ENCODE measurements at regions not wholly inside any gene's neighbourhood (a gene's known extent, or its start where the extent isn't known, plus 50 kb on each side); places are given as distances from the start of the nearest gene placed in this dataset.
A peak's percentile ranks its signal among the peaks of the same experiment; 100 is the strongest.

- no peaks in the 10 kb centered on the region for H3K27me3 Mint-ChIP-seq (ENCODE audit: low read depth)
Observed at GRCh38 chr16:66193543-66194229, 172.8 kb upstream of the CDH5 start.

GRCh38 chr16:66190411-66190810 lies 176.1 kb upstream of the CDH5 start:
- no peak overlapping the region for H3K27ac Mint-ChIP-seq
- TF ChIP-seq, protein P1, sequence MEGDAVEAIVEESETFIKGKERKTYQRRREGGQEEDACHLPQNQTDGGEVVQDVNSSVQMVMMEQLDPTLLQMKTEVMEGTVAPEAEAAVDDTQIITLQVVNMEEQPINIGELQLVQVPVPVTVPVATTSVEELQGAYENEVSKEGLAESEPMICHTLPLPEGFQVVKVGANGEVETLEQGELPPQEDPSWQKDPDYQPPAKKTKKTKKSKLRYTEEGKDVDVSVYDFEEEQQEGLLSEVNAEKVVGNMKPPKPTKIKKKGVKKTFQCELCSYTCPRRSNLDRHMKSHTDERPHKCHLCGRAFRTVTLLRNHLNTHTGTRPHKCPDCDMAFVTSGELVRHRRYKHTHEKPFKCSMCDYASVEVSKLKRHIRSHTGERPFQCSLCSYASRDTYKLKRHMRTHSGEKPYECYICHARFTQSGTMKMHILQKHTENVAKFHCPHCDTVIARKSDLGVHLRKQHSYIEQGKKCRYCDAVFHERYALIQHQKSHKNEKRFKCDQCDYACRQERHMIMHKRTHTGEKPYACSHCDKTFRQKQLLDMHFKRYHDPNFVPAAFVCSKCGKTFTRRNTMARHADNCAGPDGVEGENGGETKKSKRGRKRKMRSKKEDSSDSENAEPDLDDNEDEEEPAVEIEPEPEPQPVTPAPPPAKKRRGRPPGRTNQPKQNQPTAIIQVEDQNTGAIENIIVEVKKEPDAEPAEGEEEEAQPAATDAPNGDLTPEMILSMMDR (IDR thresholded peaks at IDR 0.05; ENCODE audit: unreplicated experiment) = no peak
- no peaks in the 10 kb centered on the region for H3K36me3 Mint-ChIP-seq
- DNase-seq (ENCODE audit: low spot score in 2 of 2, unreplicated experiment in 2 of 2) = no peak
- H3K4me3 Mint-ChIP-seq = no peak overlapping the region
- H3K4me1 Mint-ChIP-seq = peaks cover 35% of the 10 kb centered on the region
- H3K27me3 Mint-ChIP-seq (ENCODE audit: low read depth) = peaks cover 11% of the 10 kb centered on the region
- peaks cover 4% of the 10 kb centered on the region for H3K9me3 Mint-ChIP-seq

More at GRCh38 chr16:66193543-66194229, 172.8 kb upstream of the CDH5 start:
- H3K9me3 Mint-ChIP-seq = peaks cover 4% of the 10 kb centered on the region
- no peak overlapping the region for H3K4me3 Mint-ChIP-seq
- no peaks in the 10 kb centered on the region for H3K36me3 Mint-ChIP-seq
- peaks cover 30% of the 10 kb centered on the region for H3K4me1 Mint-ChIP-seq
- TF ChIP-seq, protein P1 (IDR thresholded peaks at IDR 0.05; ENCODE audit: unreplicated experiment) = no peak
- DNase-seq (ENCODE audit: low spot score in 2 of 2, unreplicated experiment in 2 of 2) = no peak
- H3K27ac Mint-ChIP-seq = no peak overlapping the region

GRCh38 chr16:66189951-66190350 lies 176.5 kb upstream of the CDH5 start:
- peaks cover 30% of the 10 kb centered on the region for H3K4me1 Mint-ChIP-seq
- H3K36me3 Mint-ChIP-seq = no peaks in the 10 kb centered on the region
- peaks cover 11% of the 10 kb centered on the region for H3K27me3 Mint-ChIP-seq (ENCODE audit: low read depth)
- TF ChIP-seq, protein P1 (IDR thresholded peaks at IDR 0.05; ENCODE audit: unreplicated experiment) = no peak
- no peak for DNase-seq (ENCODE audit: low spot score in 2 of 2, unreplicated experiment in 2 of 2)
- peaks cover 4% of the 10 kb centered on the region for H3K9me3 Mint-ChIP-seq
- no peak overlapping the region for H3K4me3 Mint-ChIP-seq
- H3K27ac Mint-ChIP-seq = no peak overlapping the region

DNA sequence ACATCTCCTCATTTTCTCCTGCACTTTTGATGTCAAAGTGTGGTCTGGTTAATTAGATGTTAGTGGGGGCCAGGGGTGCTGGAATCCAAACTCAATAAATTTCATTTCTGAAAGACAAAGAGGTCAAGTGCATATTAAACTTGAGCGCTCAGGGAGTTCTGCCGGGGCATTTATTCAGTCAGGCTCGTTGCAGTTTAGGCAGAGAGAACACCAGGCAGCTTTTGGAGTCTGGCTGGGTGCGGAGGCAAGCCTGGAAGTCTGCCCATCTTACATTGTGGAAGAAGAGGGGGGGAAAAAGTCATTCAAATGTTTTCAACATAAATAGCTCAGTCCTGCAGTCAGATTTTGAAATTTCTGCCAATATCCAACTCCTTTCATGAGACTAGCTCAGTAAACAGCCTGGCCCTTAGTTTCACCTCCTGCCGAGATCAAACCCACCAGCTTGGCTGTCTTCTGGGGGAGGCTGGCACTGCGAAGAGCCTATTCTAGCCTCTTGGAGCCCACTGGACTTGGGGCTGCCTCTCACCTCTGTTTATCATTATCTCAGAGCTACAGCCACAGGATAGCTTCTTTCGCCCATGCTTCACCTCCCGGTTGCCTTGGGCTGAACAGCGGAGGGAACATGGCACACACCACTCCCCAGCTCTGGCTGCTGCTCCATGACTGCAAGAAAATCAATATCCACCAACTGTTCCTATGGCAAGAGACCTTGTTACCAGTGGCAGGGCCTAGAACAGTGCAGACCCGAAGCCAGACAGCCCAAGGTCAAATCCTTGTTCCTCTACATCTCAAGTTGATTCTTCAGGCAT lies 177.4 kb upstream of the CDH5 start:
- peaks cover 11% of the 10 kb centered on the region for H3K27me3 Mint-ChIP-seq (ENCODE audit: low read depth)
- H3K27ac Mint-ChIP-seq = peak overlapping the region; percentile 66
- no peak for DNase-seq (ENCODE audit: low spot score in 2 of 2, unreplicated experiment in 2 of 2)
- H3K9me3 Mint-ChIP-seq = peaks cover 4% of the 10 kb centered on the region
- H3K4me1 Mint-ChIP-seq = peaks cover 25% of the 10 kb centered on the region
- no peak overlapping the region for H3K4me3 Mint-ChIP-seq
- TF ChIP-seq, protein P1 (IDR thresholded peaks at IDR 0.05; ENCODE audit: unreplicated experiment) = no peak
- H3K36me3 Mint-ChIP-seq = no peaks in the 10 kb centered on the region

DNA sequence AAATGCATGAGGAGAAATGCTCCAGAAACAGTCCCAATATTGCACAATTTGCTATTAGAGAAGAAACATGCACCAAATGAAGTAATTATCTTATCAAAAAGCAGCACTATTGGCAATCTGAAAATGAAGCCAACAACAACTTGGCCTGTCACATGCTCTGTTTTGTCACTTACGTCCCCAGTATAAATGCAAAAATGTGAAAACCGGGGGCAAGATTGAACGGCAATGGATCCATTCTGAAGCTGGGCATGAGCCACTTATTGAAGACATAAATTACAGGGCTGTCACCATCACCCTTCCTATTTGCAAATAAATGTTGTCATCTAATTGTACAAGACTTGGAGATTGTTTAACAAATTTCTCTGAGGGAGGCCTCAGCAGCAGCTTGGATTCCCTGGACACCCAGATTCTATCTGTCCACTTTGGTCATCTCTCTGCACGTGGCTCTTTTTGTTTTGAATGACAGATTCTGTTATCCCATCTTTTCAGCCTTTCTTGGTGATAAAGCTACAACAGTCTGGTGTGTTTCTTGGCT lies 180.2 kb upstream of the CDH5 start:
- no peak for DNase-seq (ENCODE audit: low spot score in 2 of 2, unreplicated experiment in 2 of 2)
- no peak overlapping the region for H3K4me3 Mint-ChIP-seq
- H3K36me3 Mint-ChIP-seq = no peaks in the 10 kb centered on the region
- H3K27ac Mint-ChIP-seq = no peak overlapping the region
- peaks cover 11% of the 10 kb centered on the region for H3K27me3 Mint-ChIP-seq (ENCODE audit: low read depth)
- H3K9me3 Mint-ChIP-seq = peaks cover 4% of the 10 kb centered on the region
- TF ChIP-seq, protein P1 (IDR thresholded peaks at IDR 0.05; ENCODE audit: unreplicated experiment) = no peak
- H3K4me1 Mint-ChIP-seq = peaks cover 23% of the 10 kb centered on the region

All from mesothelial cell of epicardium (in vitro differentiated cells).